NB4 (cell line): ENCODE measurements at regions not wholly inside any gene's neighbourhood (a gene's known extent, or its start where the extent isn't known, plus 50 kb on each side); places are given as distances from the start of the nearest gene placed in this dataset.

ENCODE experiments used
- DNase-seq: peaks from one replicate; pipeline ENCODE4 v3.0.0; 2010; ENCODE audit warnings: low read depth
- H3K4me3 ChIP-seq: one replicate; pipeline ENCODE4 v1.5.1; 2011; ENCODE audit warnings: mild to moderate bottlenecking, low read depth, low read length, moderate library complexity
- CTCF ChIP-seq: IDR thresholded peaks from one replicate; pipeline ENCODE4 v1.5.1; 2012; ENCODE audit warnings: low read depth, low read length
- MAX ChIP-seq: IDR thresholded peaks from 2 replicates; pipeline ENCODE4 v1.6.1; 2011; ENCODE audit warnings: low read depth, low read length
- MYC ChIP-seq: IDR thresholded peaks from 2 replicates; pipeline ENCODE4 v1.6.1; 2011; ENCODE audit warnings: low read depth, low read length
- POLR2A ChIP-seq: IDR thresholded peaks from 2 replicates; pipeline ENCODE4 v1.6.1; 2011; ENCODE audit warnings: mild to moderate bottlenecking; ENCODE audit not compliant: insufficient read length; ENCODE audit errors: extremely low read depth

- H3K4me3 ChIP-seq = no peak overlapping the region
- no peak for TF ChIP-seq MAX
- no peak for TF ChIP-seq CTCF
- no peak for TF ChIP-seq POLR2A
- no peak for TF ChIP-seq MYC
- DNase-seq = no peak
Measured at GRCh38 chr11:103581760-103582159, 454.7 kb upstream of the DDI1 start.

GRCh38 chr11:103582351-103582909 is 454.0 kb upstream of the DDI1 start:
- no peak for TF ChIP-seq CTCF
- TF ChIP-seq MAX = no peak
- no peak for DNase-seq
- no peak overlapping the region for H3K4me3 ChIP-seq

- no peak overlapping the region for H3K4me3 ChIP-seq
- no peak for DNase-seq
- TF ChIP-seq MYC (no peak), MAX (no peak), POLR2A (no peak)
Measured at GRCh38 chr11:103584021-103584420, 452.4 kb upstream of the DDI1 start.

- DNase-seq = no peak
- TF ChIP-seq CTCF = no peak
- TF ChIP-seq MAX = no peak
- no peak for TF ChIP-seq MYC
- no peak for TF ChIP-seq POLR2A
- no peak overlapping the region for H3K4me3 ChIP-seq
Measured at GRCh38 chr11:103584720-103585119, 451.7 kb upstream of the DDI1 start.

GRCh38 chr11:103585401-103585800 is 451.0 kb upstream of the DDI1 start:
- H3K4me3 ChIP-seq = no peak overlapping the region
- no peak for DNase-seq
- no peak for TF ChIP-seq MYC
- TF ChIP-seq MAX = no peak

- TF ChIP-seq MYC (no peak), POLR2A (no peak), MAX (no peak), CTCF (no peak)
Measured at GRCh38 chr11:103585911-103586310, 450.5 kb upstream of the DDI1 start.

GRCh38 chr11:103586756-103587155 is 449.7 kb upstream of the DDI1 start:
- DNase-seq = no peak
- TF ChIP-seq MAX (no peak), POLR2A (no peak)
- no peak overlapping the region for H3K4me3 ChIP-seq

More at GRCh38 chr11:103585911-103586310, 450.5 kb upstream of the DDI1 start:
- H3K4me3 ChIP-seq = no peak overlapping the region
- no peak for DNase-seq
